Liver (tissue), 8 donors: ENCODE measurements at regions not wholly inside any gene's neighbourhood (a gene's known extent, or its start where the extent isn't known, plus 50 kb on each side); places are given as distances from the start of the nearest gene placed in this dataset.

Experiments
- DNase-seq: peaks from one replicate; pipeline ENCODE4 v3.0.0-alpha.2; 2017; ENCODE audit warnings: low spot score
- H3K27ac ChIP-seq, 2 donors: one replicate each; pipeline ENCODE4 v1.7.0; 2013; ENCODE audit warnings: inconsistent platforms in 2 of 2, low read length in 2 of 2, control low read depth in 1 of 2, low read depth in 1 of 2, mild to moderate bottlenecking in 1 of 2
- H3K27me3 ChIP-seq, 4 donors: one replicate each; pipeline versions ENCODE4 v1.6.1 to v1.7.0; 2013; ENCODE audit warnings: low read length in 3 of 4, inconsistent platforms in 1 of 4, mild to moderate bottlenecking in 1 of 4, moderate library complexity in 1 of 4; ENCODE audit not compliant: control insufficient read depth in 4 of 4, insufficient read depth in 4 of 4
- H3K36me3 ChIP-seq, 4 donors: one replicate each; pipeline versions ENCODE4 v1.6.1 to v1.7.0; 2013; ENCODE audit warnings: low read length in 3 of 4, mild to moderate bottlenecking in 3 of 4, low read depth in 1 of 4, moderate library complexity in 1 of 4; ENCODE audit not compliant: control insufficient read depth in 4 of 4, insufficient read depth in 3 of 4
- H3K4me1 ChIP-seq, 4 donors: one replicate each; pipeline versions ENCODE4 v1.6.1 to v1.7.0; 2013; ENCODE audit warnings: low read length in 3 of 4, mild to moderate bottlenecking in 3 of 4, moderate library complexity in 1 of 4; ENCODE audit not compliant: control insufficient read depth in 4 of 4, insufficient read depth in 4 of 4
- H3K4me3 ChIP-seq, 3 donors: one replicate each; pipeline versions ENCODE4 v1.6.1 to v1.7.0; 2013; ENCODE audit warnings: low read length in 3 of 3, control low read depth in 1 of 3, low read depth in 1 of 3, mild to moderate bottlenecking in 1 of 3
- H3K9ac ChIP-seq, 2 donors: one replicate each; pipeline ENCODE4 v1.7.0; 2013; ENCODE audit warnings: low read length in 2 of 2, mild to moderate bottlenecking in 2 of 2, moderate library complexity in 2 of 2, control low read depth in 1 of 2, low read depth in 1 of 2
- H3K9me3 ChIP-seq, 4 donors: one replicate each; pipeline versions ENCODE4 v1.6.1 to v1.7.0; 2013; ENCODE audit warnings: low read length in 3 of 4; ENCODE audit not compliant: control insufficient read depth in 4 of 4
- ATF3 ChIP-seq: IDR thresholded peaks from 2 replicates; pipeline ENCODE4 v1.6.1; 2016; ENCODE audit warnings: antibody characterized with exemption
- EGR1 ChIP-seq, 2 donors: IDR thresholded peaks; 2 replicates each; pipeline ENCODE4 v1.6.1; 2016 to 2018; ENCODE audit warnings: antibody characterized with exemption in 2 of 2, low read depth in 2 of 2
- FOXA1 ChIP-seq: IDR thresholded peaks from 2 replicates; pipeline ENCODE4 v1.6.1; 2016; ENCODE audit warnings: antibody characterized with exemption
- FOXA2 ChIP-seq: IDR thresholded peaks from 2 replicates; pipeline ENCODE4 v1.6.1; 2016; ENCODE audit warnings: antibody characterized with exemption
- GABPA ChIP-seq, 2 donors: IDR thresholded peaks in 1 of 2; conservative IDR thresholded peaks in 1 of 2; 2 replicates each; pipeline ENCODE4 v1.6.1; 2016; ENCODE audit warnings: antibody characterized with exemption in 2 of 2, mild to moderate bottlenecking in 1 of 2, moderate library complexity in 1 of 2
- HNF4A ChIP-seq, 2 donors: conservative IDR thresholded peaks; 2 replicates each; pipeline ENCODE4 v1.6.1; 2016; ENCODE audit warnings: antibody characterized with exemption in 2 of 2, mild to moderate bottlenecking in 2 of 2
- HNF4G ChIP-seq: IDR thresholded peaks from 2 replicates; pipeline ENCODE4 v1.6.1; 2016; ENCODE audit warnings: antibody characterized with exemption
- JUND ChIP-seq, 2 donors: IDR thresholded peaks; 2 replicates each; pipeline ENCODE4 v1.6.1; 2016; ENCODE audit warnings: antibody characterized with exemption in 2 of 2
- NR2F2 ChIP-seq: IDR thresholded peaks from 2 replicates; pipeline ENCODE4 v1.6.1; 2016; ENCODE audit warnings: antibody characterized with exemption
- RAD21 ChIP-seq, 2 donors: IDR thresholded peaks; 2 replicates each; pipeline ENCODE4 v1.6.1; 2016; ENCODE audit warnings: antibody characterized with exemption in 2 of 2, mild to moderate bottlenecking in 2 of 2
- REST ChIP-seq: IDR thresholded peaks from 2 replicates; pipeline ENCODE4 v1.6.1; 2016; ENCODE audit warnings: antibody characterized with exemption, mild to moderate bottlenecking
- SP1 ChIP-seq: IDR thresholded peaks from 2 replicates; pipeline ENCODE4 v1.6.1; 2018; ENCODE audit warnings: antibody characterized with exemption, mild to moderate bottlenecking
- TAF1 ChIP-seq: conservative IDR thresholded peaks from 2 replicates; pipeline ENCODE4 v1.6.1; 2016; ENCODE audit warnings: antibody characterized with exemption, mild to moderate bottlenecking
- YY1 ChIP-seq: IDR thresholded peaks from 2 replicates; pipeline ENCODE4 v1.6.1; 2016; ENCODE audit warnings: antibody characterized with exemption, mild to moderate bottlenecking
- ZBTB33 ChIP-seq: IDR thresholded peaks from 2 replicates; pipeline ENCODE4 v1.6.1; 2016; ENCODE audit warnings: antibody characterized with exemption
- WGBS: extraction: QIAGEN DNeasy Blood & Tissue Kit; methylation state at CpG from one replicate; pipeline ENCODE4 v1.1.7; 2013; 5-methylcytosine and 5-hydroxymethylcytosine counted together
- TF ChIP-seq, protein P1 (sequence below): IDR thresholded peaks from 2 replicates; pipeline ENCODE4 v1.6.1; 2016; ENCODE audit warnings: antibody characterized with exemption
- TF ChIP-seq, protein P2 (sequence below): fragments of 150-350 bp; IDR thresholded peaks from 2 replicates; pipeline ENCODE4 v1.5.1; 2017; ENCODE audit warnings: improper control_type of control experiment, low read depth, low read length; ENCODE audit not compliant: missing input control
- donor health status: healthy.
- donor health status: healthy.
- donor health status: healthy.
- donor health status: healthy.
- donor health status: healthy.

- DNase-seq = no peak
- WGBS = 44% methylated on average over 3 of the region's 3 CpGs
- no peak overlapping the region for H3K27ac ChIP-seq
Observed at GRCh38 chr13:106210324-106210723, 325.1 kb downstream of the EFNB2 start.

More at GRCh38 chr13:106210324-106210723, 325.1 kb downstream of the EFNB2 start:
- Histone ChIP-seq H3K4me1 (no peaks in the 10 kb centered on the region), H3K9me3 (no peaks in the 10 kb centered on the region), H3K27me3 (no peaks in the 10 kb centered on the region), H3K36me3 (no peaks in the 10 kb centered on the region), H3K9ac (no peak overlapping the region), H3K4me3 (no peak overlapping the region)
- TF ChIP-seq, protein P1, sequence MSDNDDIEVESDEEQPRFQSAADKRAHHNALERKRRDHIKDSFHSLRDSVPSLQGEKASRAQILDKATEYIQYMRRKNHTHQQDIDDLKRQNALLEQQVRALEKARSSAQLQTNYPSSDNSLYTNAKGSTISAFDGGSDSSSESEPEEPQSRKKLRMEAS = no peak
- TF ChIP-seq YY1 (no peak), SP1 (no peak), ATF3 (no peak), FOXA2 (no peak), FOXA1 (no peak), NR2F2 (no peak), ZBTB33 (no peak), HNF4A (conservative IDR thresholded peaks at IDR 0.05) (no peak), RAD21 (IDR thresholded peaks at IDR 0.05) (no peak), GABPA (IDR thresholded peaks at IDR 0.05 in 1 of 2, conservative IDR thresholded peaks at IDR 0.05 in 1 of 2) (no peak), HNF4G (no peak), EGR1 (IDR thresholded peaks at IDR 0.05; ENCODE audit: low read depth in 2 of 2) (no peak), JUND (IDR thresholded peaks at IDR 0.05) (no peak), REST (no peak), TAF1 (no peak)
- TF ChIP-seq, protein P2, sequence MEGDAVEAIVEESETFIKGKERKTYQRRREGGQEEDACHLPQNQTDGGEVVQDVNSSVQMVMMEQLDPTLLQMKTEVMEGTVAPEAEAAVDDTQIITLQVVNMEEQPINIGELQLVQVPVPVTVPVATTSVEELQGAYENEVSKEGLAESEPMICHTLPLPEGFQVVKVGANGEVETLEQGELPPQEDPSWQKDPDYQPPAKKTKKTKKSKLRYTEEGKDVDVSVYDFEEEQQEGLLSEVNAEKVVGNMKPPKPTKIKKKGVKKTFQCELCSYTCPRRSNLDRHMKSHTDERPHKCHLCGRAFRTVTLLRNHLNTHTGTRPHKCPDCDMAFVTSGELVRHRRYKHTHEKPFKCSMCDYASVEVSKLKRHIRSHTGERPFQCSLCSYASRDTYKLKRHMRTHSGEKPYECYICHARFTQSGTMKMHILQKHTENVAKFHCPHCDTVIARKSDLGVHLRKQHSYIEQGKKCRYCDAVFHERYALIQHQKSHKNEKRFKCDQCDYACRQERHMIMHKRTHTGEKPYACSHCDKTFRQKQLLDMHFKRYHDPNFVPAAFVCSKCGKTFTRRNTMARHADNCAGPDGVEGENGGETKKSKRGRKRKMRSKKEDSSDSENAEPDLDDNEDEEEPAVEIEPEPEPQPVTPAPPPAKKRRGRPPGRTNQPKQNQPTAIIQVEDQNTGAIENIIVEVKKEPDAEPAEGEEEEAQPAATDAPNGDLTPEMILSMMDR = no peak
